ENCODE measurements at regions not wholly inside any gene's neighbourhood (a gene's known extent, or its start where the extent isn't known, plus 50 kb on each side); places are given as distances from the start of the nearest gene placed in this dataset.

GRCh38 chr5:57859626-57860025 lies 377.0 kb upstream of the ACTBL2 start:
- TF ChIP-seq POLR2A (IDR thresholded peaks at IDR 0.05) (no peak), CTCF (IDR thresholded peaks at IDR 0.05 in 4 of 5, conservative IDR thresholded peaks at IDR 0.05 in 1 of 5) (no peak)
